HG02852 (cell line): ENCODE measurements at regions not wholly inside any gene's neighbourhood (a gene's known extent, or its start where the extent isn't known, plus 50 kb on each side); places are given as distances from the start of the nearest gene placed in this dataset.
"Not testable (repeated sequence)": the region's sequence is repeated elsewhere in the genome, so short reads cannot be mapped to it uniquely, and the experiment has no call there.

Source experiments
- ATAC-seq: cut with Tn5 transposase; IDR thresholded peaks from one replicate; pipeline ENCODE4 v1.9.1; 2021; ENCODE audit warnings: mild to moderate bottlenecking, moderate library complexity; ENCODE audit not compliant: unreplicated experiment

DNA sequence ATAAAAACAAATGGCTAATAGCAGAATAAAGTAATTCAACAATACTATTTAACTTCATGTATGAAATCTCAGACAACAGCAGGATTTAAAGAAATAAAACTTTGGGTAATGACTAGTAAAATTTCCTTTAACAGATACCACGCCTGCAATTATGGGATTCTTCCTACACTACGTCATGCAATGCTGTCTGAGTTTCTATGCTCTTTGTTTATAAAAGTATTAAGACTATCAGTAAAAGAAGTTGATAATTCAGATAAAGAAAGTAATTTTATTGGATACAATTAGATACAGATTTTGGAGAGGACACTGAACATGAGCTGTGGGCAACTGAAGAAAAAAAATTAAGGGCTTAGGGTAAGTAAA is 308.4 kb upstream of the LRFN5 start:
- ATAC-seq, result no peak

- ATAC-seq, result no peak
These were observed 308.9 kb upstream of the LRFN5 start for GRCh38 chr14:41297576-41298327.

DNA sequence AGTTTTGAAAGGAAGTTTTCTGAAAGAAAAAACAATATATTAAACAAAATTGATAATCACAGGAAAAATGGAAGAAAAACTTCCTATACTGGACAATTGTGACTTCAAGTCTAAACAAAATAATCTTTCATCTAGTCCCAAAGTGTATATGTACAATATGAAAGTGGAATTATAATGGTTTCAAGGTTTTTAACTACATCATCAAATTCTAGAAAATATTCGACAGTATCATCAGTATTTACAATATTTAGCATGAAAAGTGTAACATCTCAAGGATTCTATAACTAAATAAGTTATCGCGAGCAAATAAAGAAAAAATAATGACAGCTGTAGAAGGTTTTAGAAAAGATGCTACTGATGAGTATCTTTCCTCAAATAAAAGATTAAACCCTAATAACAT is 310.9 kb upstream of the LRFN5 start:
- ATAC-seq, result no peak

- no peak for ATAC-seq
These were observed 317.7 kb upstream of the LRFN5 start for GRCh38 chr14:41289025-41289424.

- no peak for ATAC-seq
These were observed 321.4 kb upstream of the LRFN5 start for GRCh38 chr14:41285186-41285748.

- no peak for ATAC-seq
These were observed 325.9 kb upstream of the LRFN5 start for GRCh38 chr14:41280745-41281144.

- ATAC-seq, result no peak
These were observed 329.2 kb upstream of the LRFN5 start for GRCh38 chr14:41277450-41277849.

DNA sequence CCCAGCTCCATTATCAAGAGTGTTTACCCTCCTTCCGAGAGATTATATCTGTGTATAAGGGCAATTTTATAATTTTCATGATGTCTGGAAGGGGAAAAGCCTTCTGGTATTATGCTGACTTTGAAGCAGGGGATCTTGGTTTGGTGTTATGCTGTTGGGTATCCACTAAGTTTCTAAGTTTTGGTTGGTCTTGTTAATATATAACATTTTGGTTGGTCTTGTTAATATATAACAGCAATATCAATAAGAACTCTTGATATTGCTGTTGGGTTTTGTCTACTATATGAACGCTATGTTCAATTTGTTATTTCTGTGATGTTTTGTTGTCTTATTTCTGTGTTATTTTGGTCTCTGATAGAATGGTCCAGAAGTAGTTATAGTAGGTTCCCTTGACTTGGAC is 349.2 kb upstream of the LRFN5 start:
- no peak for ATAC-seq

GRCh38 chr14:41235466-41235865 is 371.2 kb upstream of the LRFN5 start:
- no peak for ATAC-seq

DNA sequence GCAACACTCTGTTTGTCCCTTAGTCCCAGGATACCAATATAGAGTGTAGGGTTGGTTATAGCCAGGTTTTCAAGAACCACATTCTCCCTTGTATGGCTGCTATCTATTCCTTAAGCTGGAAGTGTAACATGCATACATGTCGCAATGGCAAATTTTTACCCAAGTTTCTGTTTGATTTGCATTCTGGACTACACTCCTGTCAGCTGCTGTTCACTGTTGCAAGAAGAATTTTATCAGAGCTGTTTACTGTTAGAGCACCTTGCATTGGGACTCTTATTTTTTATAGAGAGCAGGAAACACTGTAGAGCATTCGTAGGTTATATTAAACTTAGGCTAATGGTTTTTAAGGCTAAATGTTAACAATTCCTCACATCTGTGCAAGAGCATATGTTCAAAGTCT is 376.0 kb upstream of the LRFN5 start:
- no peak for ATAC-seq

GRCh38 chr14:41229824-41230223 is 376.9 kb upstream of the LRFN5 start:
- ATAC-seq, result no peak

DNA sequence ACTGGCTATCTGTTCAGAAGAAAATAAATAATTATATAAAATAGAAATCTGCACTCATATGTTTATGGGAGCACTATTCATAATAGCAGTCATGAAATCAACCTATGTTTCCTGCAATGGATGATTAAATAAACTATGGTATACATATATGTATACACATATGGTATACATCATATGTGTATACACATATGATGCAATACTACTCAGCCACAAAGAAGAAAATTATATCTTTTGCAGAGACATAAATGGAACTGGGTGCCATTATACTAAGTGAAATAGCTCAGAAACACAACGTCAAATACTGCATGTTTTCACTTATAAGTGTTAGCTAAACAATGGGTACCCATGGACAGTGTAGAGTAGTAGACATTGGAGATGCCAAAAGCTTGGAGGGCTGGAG is 381.2 kb upstream of the LRFN5 start:
- no peak for ATAC-seq

DNA sequence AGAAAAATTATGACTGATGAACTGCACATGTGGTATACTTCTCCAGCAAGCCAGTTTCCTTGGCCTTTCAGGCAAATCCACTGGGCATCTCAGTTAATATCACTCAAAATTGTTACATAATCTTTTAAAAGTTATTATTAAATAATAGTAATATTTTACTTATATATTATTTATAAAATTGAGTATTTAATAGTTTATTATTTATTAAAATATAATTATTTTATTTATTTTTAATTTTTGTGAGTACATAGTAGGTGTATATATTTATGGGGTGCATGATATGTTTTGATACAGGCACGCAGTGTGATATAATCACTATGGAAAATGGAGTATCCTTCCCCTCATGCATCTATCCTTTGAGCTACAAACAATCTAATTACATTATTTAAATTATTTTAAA is 384.1 kb upstream of the LRFN5 start:
- no peak for ATAC-seq

- not testable (repeated sequence) for ATAC-seq
These were observed 391.7 kb upstream of the LRFN5 start for GRCh38 chr14:41214978-41215377.

- ATAC-seq, result no peak
These were observed 405.0 kb upstream of the LRFN5 start for GRCh38 chr14:41201696-41202095.

- ATAC-seq, result no peak
These were observed 418.8 kb upstream of the LRFN5 start for GRCh38 chr14:41187868-41188267.

- ATAC-seq, result no peak
These were observed 435.6 kb upstream of the LRFN5 start for GRCh38 chr14:41171045-41171444.

DNA sequence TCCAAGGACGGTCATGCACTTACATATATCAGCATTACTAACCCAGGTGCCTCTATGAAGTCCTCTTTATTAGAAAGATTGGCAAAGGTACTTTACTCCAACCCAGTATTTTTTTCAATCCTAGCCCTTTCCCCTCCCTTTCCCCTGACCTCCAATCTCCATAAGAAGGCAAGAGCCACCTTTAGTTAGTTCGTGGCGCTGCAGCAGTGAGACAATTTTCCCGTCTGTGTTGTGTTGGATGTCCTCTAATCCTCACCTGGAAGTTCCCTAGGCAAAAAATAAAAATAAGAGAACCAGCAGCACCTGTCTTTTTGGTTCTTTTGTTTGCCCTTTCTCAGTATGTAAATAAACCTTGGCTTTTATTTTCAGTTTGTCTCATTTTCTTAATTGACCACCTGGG is 439.6 kb upstream of the LRFN5 start:
- ATAC-seq, result no peak

DNA sequence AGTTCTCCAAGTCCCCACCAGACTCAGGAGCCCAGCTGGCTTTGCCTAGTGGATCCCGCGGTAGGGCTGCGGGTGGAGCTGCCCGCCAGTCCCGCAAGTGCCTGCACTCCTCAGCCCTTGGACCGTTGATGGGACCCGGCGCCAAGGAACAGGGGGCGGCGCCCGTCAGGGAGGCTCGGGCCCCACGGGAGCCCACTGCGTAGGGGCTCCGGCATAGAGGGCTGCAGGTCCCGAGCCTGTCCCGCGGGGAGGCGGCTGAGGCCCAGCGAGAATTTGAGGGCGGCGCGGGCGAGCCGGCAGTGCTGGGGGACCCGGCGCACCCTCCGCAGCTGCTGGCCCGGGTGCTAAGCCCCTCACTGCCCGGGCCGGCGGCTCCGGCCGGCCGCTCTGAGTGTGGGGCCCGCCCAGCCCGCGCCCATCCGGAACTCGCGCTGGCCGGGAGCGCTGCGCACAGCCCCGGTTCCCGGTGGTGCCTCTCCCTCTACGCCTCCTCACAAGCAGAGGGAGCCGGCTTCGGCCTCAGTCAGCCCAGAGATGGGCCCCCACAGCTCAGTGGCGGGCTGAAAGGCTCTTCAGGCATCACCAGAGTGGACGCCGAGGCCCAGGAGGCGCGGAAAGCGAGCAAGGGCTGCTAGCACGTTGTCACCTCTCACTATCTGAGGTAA is 452.4 kb upstream of the LRFN5 start:
- ATAC-seq, result no peak

DNA sequence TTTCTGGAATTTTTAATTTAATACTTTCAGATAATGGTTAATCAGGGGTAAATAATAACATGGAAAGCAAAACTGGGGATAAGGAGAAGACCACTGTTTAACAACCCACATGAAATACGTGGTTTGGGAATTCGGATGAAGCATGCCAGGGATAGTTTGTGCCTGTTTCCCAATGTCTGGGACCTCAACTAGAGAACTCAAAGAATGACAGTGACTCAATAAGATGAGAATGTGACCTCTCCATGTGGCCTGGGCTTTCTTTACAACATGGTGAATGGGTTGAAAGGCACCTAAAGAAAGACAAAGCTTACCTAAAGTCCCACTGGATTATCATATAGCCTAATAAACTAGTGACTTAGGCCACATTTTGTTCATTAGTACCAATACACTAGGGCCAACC is 460.3 kb upstream of the LRFN5 start:
- no peak for ATAC-seq

DNA sequence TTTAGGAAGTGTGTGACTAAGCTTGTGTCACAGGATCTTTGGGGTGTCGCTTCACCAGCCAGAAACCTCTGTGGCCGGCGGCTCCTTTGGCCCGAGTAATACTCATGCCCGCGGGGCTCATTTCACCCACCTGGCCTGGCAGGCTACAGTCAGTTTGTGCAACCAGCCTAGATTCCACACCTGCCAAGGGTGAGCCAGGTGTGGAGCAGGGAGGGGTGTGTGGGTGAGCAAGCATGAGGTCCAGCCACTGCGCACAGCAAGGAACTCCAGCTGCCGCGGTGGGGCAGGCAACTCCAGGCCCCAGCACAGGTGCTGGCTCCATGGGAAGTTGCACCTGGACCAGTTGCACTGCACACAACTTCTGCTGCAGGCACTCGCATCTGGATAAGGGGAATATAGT is 462.3 kb upstream of the LRFN5 start:
- ATAC-seq, result no peak

GRCh38 chr14:41137741-41138140 is 468.9 kb upstream of the LRFN5 start:
- no peak for ATAC-seq
